HG03159 (cell line): ENCODE measurements at regions not wholly inside any gene's neighbourhood (a gene's known extent, or its start where the extent isn't known, plus 50 kb on each side); places are given as distances from the start of the nearest gene placed in this dataset.

ENCODE experiments used
- ATAC-seq: cut with Tn5 transposase; IDR thresholded peaks from one replicate; pipeline ENCODE4 v1.9.1; 2021; ENCODE audit warnings: mild to moderate bottlenecking, moderate library complexity; ENCODE audit not compliant: unreplicated experiment

DNA sequence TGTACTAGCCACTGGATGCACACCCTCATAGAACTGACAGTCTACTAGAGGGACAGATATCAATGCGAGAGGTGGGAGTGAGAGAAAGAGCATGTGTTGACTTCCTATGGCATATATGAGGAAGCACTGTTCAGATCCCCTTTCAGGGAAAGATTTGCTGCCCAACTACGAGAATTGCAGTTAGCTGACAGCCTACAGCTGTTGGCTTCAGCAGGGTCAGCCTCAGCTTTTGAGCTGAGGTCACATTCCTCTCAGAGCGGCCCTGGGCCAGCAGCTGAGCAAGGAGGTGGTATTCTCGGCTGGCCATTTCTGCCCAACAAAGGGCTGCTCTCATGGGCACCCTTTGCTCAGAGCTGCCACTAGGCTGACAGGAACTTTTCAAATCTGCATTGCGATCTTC lies 580.2 kb downstream of the MID1IP1 start:
- ATAC-seq = no peak

DNA sequence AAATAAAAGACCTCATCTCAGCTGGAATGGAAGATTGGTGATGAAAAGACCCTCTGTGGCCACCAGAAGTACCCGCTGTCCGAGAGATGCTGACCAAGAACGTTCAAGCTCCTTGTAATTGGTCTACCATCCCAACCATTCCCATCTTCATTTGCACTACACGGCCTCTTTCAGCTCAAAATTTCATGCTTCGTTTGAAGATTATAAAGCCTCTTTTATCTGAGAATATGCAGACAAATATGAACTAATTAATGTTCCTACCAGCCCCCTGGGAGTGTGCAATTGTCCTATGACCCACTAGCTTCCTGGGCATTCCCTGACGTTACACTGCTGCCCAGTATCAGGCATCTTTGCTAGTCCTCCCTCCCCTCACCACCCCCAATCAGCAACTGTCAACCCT lies 583.7 kb downstream of the MID1IP1 start:
- ATAC-seq = no peak

DNA sequence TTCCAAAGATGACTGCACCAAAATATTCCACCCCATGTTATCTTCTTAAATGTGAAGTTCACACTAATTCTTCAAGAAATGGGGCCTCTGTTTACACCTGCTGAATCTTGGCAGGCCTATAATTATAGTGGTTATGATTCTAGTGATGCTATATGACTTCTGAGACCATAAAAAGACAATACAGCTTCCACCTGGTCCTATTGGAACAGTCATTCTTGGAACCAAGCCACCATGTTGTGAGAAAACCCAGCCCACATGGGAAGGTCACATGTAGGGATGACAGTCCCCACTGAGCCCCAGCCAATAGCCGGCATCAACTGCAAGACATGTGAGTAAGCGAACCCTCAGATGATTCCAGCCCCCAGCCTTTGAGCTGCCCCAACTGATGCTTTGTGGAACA lies 587.5 kb downstream of the MID1IP1 start:
- no peak for ATAC-seq

GRCh38 chrX:39396358-39396995 lies 595.2 kb downstream of the MID1IP1 start:
- ATAC-seq = no peak

- no peak for ATAC-seq
Observed at GRCh38 chrX:39397561-39398199, 596.4 kb downstream of the MID1IP1 start.

DNA sequence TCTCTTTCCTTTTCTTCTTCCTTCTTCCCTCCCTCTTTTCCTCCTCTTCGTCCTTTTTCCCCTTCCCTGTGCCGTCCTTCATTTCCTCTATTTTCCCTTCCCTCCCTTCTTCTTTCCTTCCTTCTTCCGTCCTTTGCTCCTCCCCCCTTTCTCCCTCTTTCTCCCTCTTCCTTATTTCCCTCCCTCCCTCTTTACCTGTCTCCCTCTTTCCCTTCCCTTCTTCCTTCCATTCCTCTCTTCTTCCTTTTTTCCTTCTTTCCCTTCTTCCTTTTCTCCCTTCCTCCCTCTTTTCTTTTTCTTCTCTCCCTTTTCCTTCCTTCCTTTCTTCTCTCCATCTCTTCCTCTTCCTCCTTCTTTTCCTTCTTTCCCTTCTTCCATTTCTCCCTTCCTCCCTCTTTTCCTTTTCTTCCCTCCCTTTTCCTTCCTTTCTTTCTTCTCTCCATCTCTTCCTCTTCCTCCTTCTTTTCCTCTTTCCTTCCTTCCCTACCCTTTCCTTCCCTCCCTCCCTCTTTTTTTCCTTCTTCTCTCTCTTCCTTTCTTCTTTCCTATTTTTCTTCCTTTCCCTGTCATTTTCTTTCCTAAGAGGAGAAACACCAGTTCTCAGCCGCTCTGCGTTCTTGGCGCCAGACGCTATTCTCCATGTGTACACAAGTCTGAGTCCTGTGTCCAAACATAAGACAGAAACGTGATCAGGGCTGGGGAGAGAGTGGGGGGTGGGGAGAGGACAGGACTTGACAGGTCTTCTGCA lies 597.1 kb downstream of the MID1IP1 start:
- no peak for ATAC-seq

- no peak for ATAC-seq
Observed at GRCh38 chrX:39398963-39399261, 597.7 kb downstream of the MID1IP1 start.

- ATAC-seq = no peak
Observed at GRCh38 chrX:39399387-39399786, 598.1 kb downstream of the MID1IP1 start.

- ATAC-seq = no peak
Observed at GRCh38 chrX:39401483-39402110, 600.3 kb downstream of the MID1IP1 start.

DNA sequence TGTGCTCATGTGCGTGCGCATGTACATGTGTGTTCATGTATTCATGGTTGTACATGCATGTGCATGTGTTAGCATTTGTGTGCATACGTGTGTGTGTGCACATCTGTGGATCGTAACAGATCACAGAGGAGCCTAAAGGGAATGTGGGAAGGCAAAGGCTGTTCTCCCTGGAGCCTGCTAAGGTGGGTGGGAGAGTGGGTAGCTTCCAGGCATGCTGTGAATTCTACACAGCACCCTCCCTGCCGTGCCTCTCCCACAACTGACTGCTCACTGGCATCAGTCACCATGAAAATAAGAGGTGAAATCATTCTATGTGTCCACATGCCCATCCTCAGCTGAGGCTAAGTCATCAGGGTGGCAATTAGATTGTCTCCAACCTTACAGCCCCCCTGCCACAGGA lies 600.9 kb downstream of the MID1IP1 start:
- ATAC-seq = no peak

DNA sequence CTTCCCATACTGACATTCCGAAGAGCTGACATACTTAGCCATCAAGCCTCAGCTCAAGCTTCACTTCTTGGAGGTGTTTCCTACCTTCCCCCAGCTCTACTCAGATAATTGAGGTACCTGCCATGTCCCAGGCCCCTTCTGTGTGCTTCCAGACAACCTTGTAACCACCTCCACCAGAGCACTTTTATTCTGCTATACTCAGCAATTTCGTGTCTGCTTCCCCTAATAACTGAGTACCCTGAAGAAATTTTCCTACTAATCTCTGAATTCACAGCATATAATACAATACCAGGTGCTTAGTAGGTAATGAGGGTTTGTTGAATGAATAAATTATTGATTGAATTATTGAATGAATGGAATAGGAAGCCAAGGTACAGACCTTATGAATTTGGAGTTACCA lies 605.5 kb downstream of the MID1IP1 start:
- ATAC-seq = no peak

- no peak for ATAC-seq
Observed at GRCh38 chrX:39409246-39409917, 608.1 kb downstream of the MID1IP1 start.

- ATAC-seq = no peak
Observed at GRCh38 chrX:39414290-39414854, 613.1 kb downstream of the MID1IP1 start.

GRCh38 chrX:39416547-39417260 lies 615.4 kb downstream of the MID1IP1 start:
- ATAC-seq = no peak

DNA sequence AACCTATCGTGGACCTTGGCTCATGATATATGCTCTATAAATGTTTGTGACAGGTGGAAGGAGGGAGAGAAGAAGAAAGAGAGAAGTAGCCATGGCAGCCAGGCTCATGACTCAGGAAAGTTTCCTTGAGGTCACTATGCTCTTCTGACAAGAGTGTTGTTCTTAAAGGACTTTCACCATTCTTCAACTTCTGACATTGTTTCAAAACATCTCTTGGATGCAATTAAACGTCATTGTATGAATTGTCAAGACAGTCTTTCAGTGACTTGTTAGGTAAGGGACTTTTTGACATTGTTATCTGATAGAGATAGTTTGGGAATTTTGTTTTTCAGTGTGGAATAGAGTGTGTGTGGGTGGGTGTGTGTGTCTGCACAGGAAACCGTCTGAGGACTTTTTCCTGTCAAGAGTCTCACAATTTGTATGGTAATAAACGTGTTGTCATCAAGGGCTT lies 617.0 kb downstream of the MID1IP1 start:
- ATAC-seq = no peak

GRCh38 chrX:39418731-39419638 lies 617.7 kb downstream of the MID1IP1 start:
- ATAC-seq = no peak

DNA sequence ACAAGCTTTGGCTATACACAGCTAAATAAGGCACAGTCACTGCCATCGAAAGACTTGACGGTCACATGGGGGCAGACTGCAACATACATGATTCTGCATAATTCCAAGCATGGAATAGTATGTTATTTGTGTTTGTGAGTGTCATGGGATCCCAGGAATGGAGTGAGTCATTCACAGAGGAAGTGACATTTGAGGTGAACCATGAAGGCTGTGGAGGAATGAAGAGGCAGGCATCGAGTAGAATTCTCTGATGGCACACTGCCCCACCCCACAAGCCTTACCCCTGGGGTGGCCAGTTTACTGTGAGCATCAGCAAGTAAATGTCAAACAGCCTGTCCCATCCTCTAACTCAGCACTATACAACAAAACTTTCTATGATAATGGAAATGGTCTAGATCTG lies 619.7 kb downstream of the MID1IP1 start:
- ATAC-seq = no peak

DNA sequence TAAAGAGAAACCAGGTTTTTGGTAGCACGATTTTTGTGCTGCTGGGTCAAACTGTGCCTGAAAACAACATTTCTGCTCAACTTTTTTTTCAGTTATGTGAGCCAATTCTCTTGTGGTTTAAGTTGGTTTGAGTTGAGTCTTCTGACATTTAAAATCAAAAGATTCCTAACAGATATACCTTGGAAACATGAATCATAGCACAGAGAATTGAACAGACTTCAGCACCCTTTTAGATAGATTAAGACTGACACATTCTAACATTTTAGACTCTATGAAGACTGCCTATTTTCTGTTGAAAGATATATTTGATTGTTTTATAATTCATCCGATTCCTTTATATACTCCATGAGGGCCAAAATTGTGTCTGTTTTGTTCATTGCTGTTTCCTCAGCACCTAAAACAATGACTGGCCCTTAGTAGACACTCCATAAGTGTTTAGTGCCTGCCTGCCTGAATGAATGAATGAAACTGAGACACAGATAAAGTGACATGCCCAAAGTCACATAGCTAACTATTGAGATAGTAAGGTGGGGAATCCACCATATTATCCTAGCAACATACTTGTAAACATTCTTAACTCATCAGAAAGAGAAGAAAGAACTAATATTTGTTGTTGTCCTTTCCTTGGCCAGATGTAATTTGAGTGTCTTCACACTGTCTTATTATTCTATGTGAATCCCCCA lies 624.0 kb downstream of the MID1IP1 start:
- ATAC-seq = no peak

DNA sequence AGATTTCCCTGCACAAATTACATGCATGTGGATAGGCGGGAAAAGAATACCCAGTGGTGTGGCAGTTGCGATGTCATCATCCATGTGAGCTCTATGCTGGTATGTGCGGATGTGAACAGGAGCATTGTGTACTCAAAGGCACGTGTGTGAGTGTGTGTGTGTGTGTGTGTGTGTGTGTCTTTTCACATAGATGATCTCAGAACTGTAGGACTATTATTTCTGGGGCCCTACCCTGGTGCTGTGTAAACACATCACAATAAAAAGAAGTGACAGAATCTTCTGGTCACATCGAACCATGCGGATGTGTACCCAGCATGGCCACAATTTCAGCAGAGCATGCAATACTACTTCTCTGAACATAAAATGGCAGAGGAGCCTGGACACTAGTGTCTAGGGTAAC lies 624.8 kb downstream of the MID1IP1 start:
- ATAC-seq = no peak
